Testis (tissue), 2 donors: ENCODE measurements at regions not wholly inside any gene's neighbourhood (a gene's known extent, or its start where the extent isn't known, plus 50 kb on each side); places are given as distances from the start of the nearest gene placed in this dataset.

Experiments used
- POLR2A ChIP-seq: fragments of 450-650 bp; IDR thresholded peaks from one replicate; pipeline ENCODE4 v1.6.1; 2017; ENCODE audit warnings: antibody characterized with exemption, mild to moderate bottlenecking, moderate library complexity
- TF ChIP-seq, protein P1 (sequence below), 3 experiments: fragments of 450-650 bp in 2 of 3; fragments of 200-600 bp in 1 of 3; sonication (generic) in 1 of 3; IDR thresholded peaks; one replicate each; pipeline ENCODE4 v1.5.1; 2016 to 2019; ENCODE audit warnings: antibody characterized with exemption in 3 of 3, mild to moderate bottlenecking in 2 of 3, moderate library complexity in 1 of 3

DNA sequence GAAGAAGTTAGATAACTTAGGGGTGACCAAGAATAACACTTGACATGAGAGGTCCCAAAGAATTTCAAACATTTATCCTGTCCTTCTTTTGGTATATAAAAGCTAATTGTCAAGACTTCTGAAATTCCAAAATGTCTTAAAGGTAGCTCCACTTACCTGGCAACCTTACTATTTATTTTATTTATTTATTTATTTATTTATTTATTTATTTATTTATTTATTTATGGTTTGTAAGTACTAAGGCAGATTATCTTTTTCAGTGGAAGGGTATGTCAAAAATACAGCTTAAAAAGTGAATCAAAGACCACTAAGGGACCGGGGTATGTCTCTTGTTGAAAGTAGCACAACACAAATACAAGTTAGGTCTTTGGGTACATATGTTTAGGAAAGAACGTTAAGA is 620.8 kb upstream of the B3GALT2 start:
- TF ChIP-seq, protein P1, sequence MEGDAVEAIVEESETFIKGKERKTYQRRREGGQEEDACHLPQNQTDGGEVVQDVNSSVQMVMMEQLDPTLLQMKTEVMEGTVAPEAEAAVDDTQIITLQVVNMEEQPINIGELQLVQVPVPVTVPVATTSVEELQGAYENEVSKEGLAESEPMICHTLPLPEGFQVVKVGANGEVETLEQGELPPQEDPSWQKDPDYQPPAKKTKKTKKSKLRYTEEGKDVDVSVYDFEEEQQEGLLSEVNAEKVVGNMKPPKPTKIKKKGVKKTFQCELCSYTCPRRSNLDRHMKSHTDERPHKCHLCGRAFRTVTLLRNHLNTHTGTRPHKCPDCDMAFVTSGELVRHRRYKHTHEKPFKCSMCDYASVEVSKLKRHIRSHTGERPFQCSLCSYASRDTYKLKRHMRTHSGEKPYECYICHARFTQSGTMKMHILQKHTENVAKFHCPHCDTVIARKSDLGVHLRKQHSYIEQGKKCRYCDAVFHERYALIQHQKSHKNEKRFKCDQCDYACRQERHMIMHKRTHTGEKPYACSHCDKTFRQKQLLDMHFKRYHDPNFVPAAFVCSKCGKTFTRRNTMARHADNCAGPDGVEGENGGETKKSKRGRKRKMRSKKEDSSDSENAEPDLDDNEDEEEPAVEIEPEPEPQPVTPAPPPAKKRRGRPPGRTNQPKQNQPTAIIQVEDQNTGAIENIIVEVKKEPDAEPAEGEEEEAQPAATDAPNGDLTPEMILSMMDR (IDR thresholded peaks at IDR 0.05), result no peak
- no peak for TF ChIP-seq POLR2A
